GM23248 (cell line): ENCODE measurements at regions not wholly inside any gene's neighbourhood (a gene's known extent, or its start where the extent isn't known, plus 50 kb on each side); places are given as distances from the start of the nearest gene placed in this dataset.

Source experiments
- EZH2 ChIP-seq: fragments of 200-600 bp; sonication (generic); IDR thresholded peaks from 2 replicates; pipeline ENCODE4 v1.6.1; 2018; ENCODE audit warnings: antibody characterized with exemption, mild to moderate bottlenecking; ENCODE audit not compliant: insufficient read depth, poor library complexity, severe bottlenecking
- EZH2phosphoT487 ChIP-seq: fragments of 200-600 bp; sonication (generic); IDR thresholded peaks from 2 replicates; pipeline ENCODE4 v1.6.1; 2018; ENCODE audit warnings: antibody characterized with exemption, moderate library complexity, mild to moderate bottlenecking, low read depth; ENCODE audit not compliant: insufficient read depth

DNA sequence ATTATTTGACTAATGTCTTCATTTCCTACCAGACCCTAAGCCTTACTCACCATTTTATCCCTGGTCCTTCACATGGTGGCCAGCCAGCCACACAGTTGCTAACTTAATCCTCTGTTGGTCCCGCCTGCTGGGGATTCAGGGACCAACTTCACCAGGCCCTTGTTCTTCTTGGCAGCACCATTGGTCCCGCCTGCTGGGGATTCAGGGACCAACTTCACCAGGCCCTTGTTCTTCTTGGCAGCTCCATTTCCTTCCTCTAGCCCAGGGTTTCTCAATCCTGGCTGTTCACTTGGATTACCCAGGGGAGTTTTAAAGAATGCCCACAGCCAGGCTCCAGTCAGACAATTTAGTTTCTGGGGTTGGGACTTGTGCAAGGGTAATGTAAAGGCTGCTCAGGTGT is 233.1 kb upstream of the CSF3R start:
- TF ChIP-seq EZH2 (no peak), EZH2phosphoT487 (no peak)
